ENCODE measurements at regions not wholly inside any gene's neighbourhood (a gene's known extent, or its start where the extent isn't known, plus 50 kb on each side); places are given as distances from the start of the nearest gene placed in this dataset.

GRCh38 chr14:104505085-104506074 is 74.2 kb upstream of the C14orf180 start:
- DNase-seq = no peak

- no peak for DNase-seq
These were observed 72.9 kb upstream of the C14orf180 start for GRCh38 chr14:104506461-104507253.

GRCh38 chr14:104507443-104507842 is 72.1 kb upstream of the C14orf180 start:
- no peak for DNase-seq

GRCh38 chr14:104509673-104510072 is 69.9 kb upstream of the C14orf180 start:
- no peak for DNase-seq

- DNase-seq = no peak
These were observed 69.3 kb upstream of the C14orf180 start for GRCh38 chr14:104510216-104510615.

- no peak for DNase-seq
These were observed 68.6 kb upstream of the C14orf180 start for GRCh38 chr14:104510794-104511611.

- DNase-seq = no peak
These were observed 67.5 kb upstream of the C14orf180 start for GRCh38 chr14:104512061-104512460.

- no peak for DNase-seq
These were observed 66.6 kb upstream of the C14orf180 start for GRCh38 chr14:104512771-104513640.

- no peak for DNase-seq
These were observed 65.9 kb upstream of the C14orf180 start for GRCh38 chr14:104513641-104514046.

GRCh38 chr14:104514156-104514848 is 65.3 kb upstream of the C14orf180 start:
- no peak for DNase-seq

- DNase-seq = no peak
These were observed 64.3 kb upstream of the C14orf180 start for GRCh38 chr14:104515059-104515810.

- no peak for DNase-seq
These were observed 63.5 kb upstream of the C14orf180 start for GRCh38 chr14:104515811-104516780.

GRCh38 chr14:104516906-104517305 is 62.7 kb upstream of the C14orf180 start:
- DNase-seq = no peak

GRCh38 chr14:104517426-104517825 is 62.1 kb upstream of the C14orf180 start:
- no peak for DNase-seq

GRCh38 chr14:104517867-104518266 is 61.7 kb upstream of the C14orf180 start:
- no peak for DNase-seq

- DNase-seq = no peak
These were observed 60.8 kb upstream of the C14orf180 start for GRCh38 chr14:104518659-104519350.

- DNase-seq = no peak
These were observed 59.8 kb upstream of the C14orf180 start for GRCh38 chr14:104519721-104520120.

GRCh38 chr14:104520620-104521410 is 58.7 kb upstream of the C14orf180 start:
- no peak for DNase-seq
